HepG2 (cell line): ENCODE measurements at regions not wholly inside any gene's neighbourhood (a gene's known extent, or its start where the extent isn't known, plus 50 kb on each side); places are given as distances from the start of the nearest gene placed in this dataset.

Experiments
- ATAC-seq: fragments of 200-7000 bp; cut with Tn5 transposase; 3 replicates; pipeline ENCODE4 v1.9.1; 2020; ENCODE audit warnings: mild to moderate bottlenecking, moderate library complexity
- BruUV-seq: library from RNA; stranded (reverse); fragments of 400-500 nt; replicated peaks from 2 replicates; lab custom pipeline; 2021; lab: Mats Ljungman, UMichigan
- CTCF ChIA-PET: fragments of 300-600 bp; formaldehyde crosslinking; extraction: SDS; loops from one replicate; lab custom pipeline; 2021; ENCODE audit warnings: low total read pairs, inconsistent platforms, low intra/inter-chr PET ratio; lab: Yijun Ruan, JAX
- POLR2A ChIA-PET: fragments of 350-600 bp; sonication (Branson Sonifier 250); formaldehyde crosslinking; loops from one replicate; lab custom pipeline; 2020; ENCODE audit warnings: antibody characterized with exemption, inconsistent platforms; lab: Yijun Ruan, JAX
- DNase-seq: peaks from one replicate; pipeline ENCODE4 v3.0.0-alpha.2; 2015; ENCODE audit warnings: low spot score
- FAIRE-seq: peaks from 3 replicates; lab custom pipeline; 2011; peaks lifted over from hg19 to GRCh38; lab: Jason Lieb, UNC
- H2AFZ ChIP-seq: one replicate; pipeline ENCODE4 v1.6.1; 2011; ENCODE audit warnings: low read length, inconsistent platforms
- H3K27ac ChIP-seq: fragments of 300-600 bp; 3 replicates; pipeline ENCODE4 v1.8.0; 2011; ENCODE audit warnings: mixed run types, mild to moderate bottlenecking, mixed read lengths, low read length, inconsistent platforms; ENCODE audit not compliant: insufficient read depth; ENCODE audit errors: extremely low read length
- H3K27me3 ChIP-seq, 2 experiments: fragments of 200-600 bp in 1 of 2; 2 replicates in 1 of 2; 3 replicates in 1 of 2; pipeline versions ENCODE4 v1.6.0 to v1.8.0; 2011; ENCODE audit warnings: low read length in 2 of 2, mild to moderate bottlenecking in 2 of 2, moderate library complexity in 2 of 2, inconsistent platforms in 1 of 2; ENCODE audit not compliant: insufficient read depth in 2 of 2, control insufficient read depth in 1 of 2
- H3K36me3 ChIP-seq, 2 experiments: fragments of 200-600 bp in 1 of 2; replicated peaks in 1 of 2; 2 replicates in 1 of 2; 3 replicates in 1 of 2; pipeline versions ENCODE4 v1.5.1 to v1.8.0; 2011; ENCODE audit warnings: low read length in 2 of 2, inconsistent platforms in 1 of 2; ENCODE audit not compliant: insufficient read depth in 2 of 2, control insufficient read depth in 1 of 2
- H3K4me1 ChIP-seq: 2 replicates; pipeline ENCODE4 v1.5.1; 2012; ENCODE audit warnings: low read length, inconsistent platforms; ENCODE audit not compliant: insufficient read depth
- H3K4me2 ChIP-seq: 2 replicates; pipeline ENCODE4 v1.6.0; 2011; ENCODE audit warnings: low read depth, low read length, inconsistent platforms
- H3K4me3 ChIP-seq, 3 experiments: fragments of 200-600 bp in 1 of 3; sonication (generic), shearing (Covaris generic) in 1 of 3; replicated peaks in 1 of 3; 2 replicates each; pipeline ENCODE4 v1.5.1; 2011 to 2016; ENCODE audit warnings: low read length in 3 of 3, inconsistent platforms in 2 of 3, low read depth in 2 of 3, mild to moderate bottlenecking in 2 of 3, control low read depth in 1 of 3, mixed read lengths in 1 of 3; ENCODE audit not compliant: insufficient read depth in 1 of 3
- H3K79me2 ChIP-seq: one replicate; pipeline ENCODE4 v1.6.1; 2011; ENCODE audit warnings: low read length, inconsistent platforms; ENCODE audit not compliant: insufficient read depth
- H3K9ac ChIP-seq: 2 replicates; pipeline ENCODE4 v1.6.0; 2011; ENCODE audit warnings: mild to moderate bottlenecking, low read depth, low read length, inconsistent platforms; ENCODE audit not compliant: insufficient read depth
- H3K9me3 ChIP-seq: 2 replicates; pipeline ENCODE4 v1.5.1; 2012; ENCODE audit warnings: mild to moderate bottlenecking, low read length
- H4K20me1 ChIP-seq: 2 replicates; pipeline ENCODE4 v1.6.0; 2011; ENCODE audit warnings: inconsistent platforms, mild to moderate bottlenecking, low read length, moderate library complexity; ENCODE audit not compliant: insufficient read depth
- ATRX ChIP-seq: sonication (generic); formaldehyde crosslinking; IDR thresholded peaks from 2 replicates; pipeline ENCODE4 v1.4.0; 2020; ENCODE audit warnings: missing genetic modification reagents, borderline replicate concordance
- GPN1 ChIP-seq: sonication (generic); formaldehyde crosslinking; IDR thresholded peaks from 2 replicates; pipeline ENCODE4 v1.5.1; 2020; ENCODE audit warnings: missing genetic modification reagents, borderline replicate concordance
- HOXD1 ChIP-seq: sonication (generic); formaldehyde crosslinking; IDR thresholded peaks from 2 replicates; pipeline ENCODE4 v1.5.0; 2020; ENCODE audit warnings: missing genetic modification reagents
- KLF12 ChIP-seq: sonication (generic); formaldehyde crosslinking; IDR thresholded peaks from 2 replicates; pipeline ENCODE4 v1.4.0; 2020; ENCODE audit warnings: missing genetic modification reagents, borderline replicate concordance
- MED8 ChIP-seq: sonication (generic); formaldehyde crosslinking; IDR thresholded peaks from 2 replicates; pipeline ENCODE4 v1.8.1; 2023; ENCODE audit warnings: mild to moderate bottlenecking, missing genetic modification reagents; ENCODE audit not compliant: insufficient replicate concordance
- MXI1 ChIP-seq: IDR thresholded peaks from 3 replicates; pipeline ENCODE4 v1.6.1; 2012; ENCODE audit warnings: low read depth, low read length, inconsistent platforms, borderline replicate concordance
- NFE2L1 ChIP-seq: sonication (generic); formaldehyde crosslinking; IDR thresholded peaks from 2 replicates; pipeline ENCODE4 v1.4.0; 2020; ENCODE audit warnings: missing genetic modification reagents, mild to moderate bottlenecking, borderline replicate concordance
- POLR2G ChIP-seq: fragments of 200-400 bp; formaldehyde crosslinking; IDR thresholded peaks from 2 replicates; pipeline ENCODE4 v1.6.1; 2018; ENCODE audit warnings: mild to moderate bottlenecking, low read depth, low read length, moderate library complexity
- RAD21 ChIP-seq: fragments of 450-650 bp; formaldehyde crosslinking; IDR thresholded peaks from 2 replicates; pipeline ENCODE4 v1.5.0; 2020; ENCODE audit warnings: mild to moderate bottlenecking
- SKI ChIP-seq: fragments of 450-650 bp; IDR thresholded peaks from one replicate; pipeline ENCODE4 v1.6.1; 2018; ENCODE audit warnings: mild to moderate bottlenecking; ENCODE audit not compliant: partially characterized antibody
- ZFP36L1 ChIP-seq: sonication (generic); formaldehyde crosslinking; IDR thresholded peaks from 2 replicates; pipeline ENCODE4 v1.8.0; 2022; ENCODE audit warnings: mild to moderate bottlenecking, missing genetic modification reagents, moderate library complexity
- ZFX ChIP-seq: sonication (generic); formaldehyde crosslinking; IDR thresholded peaks from 2 replicates; pipeline ENCODE4 v1.4.0; 2020; ENCODE audit warnings: mild to moderate bottlenecking, low read depth, missing genetic modification reagents, moderate library complexity
- ZNF207 ChIP-seq: fragments of 450-650 bp; IDR thresholded peaks from 2 replicates; pipeline ENCODE4 v1.6.1; 2016; ENCODE audit warnings: antibody characterized with exemption, borderline replicate concordance
- ZNF280D ChIP-seq: sonication (generic); formaldehyde crosslinking; IDR thresholded peaks from 2 replicates; pipeline ENCODE4 v1.5.1; 2020; ENCODE audit warnings: mild to moderate bottlenecking, missing genetic modification reagents
- ZNF367 ChIP-seq: sonication (generic); formaldehyde crosslinking; IDR thresholded peaks from 2 replicates; pipeline ENCODE4 v1.4.0; 2020; ENCODE audit warnings: missing genetic modification reagents, borderline replicate concordance
- ZNF724P ChIP-seq: sonication (generic); formaldehyde crosslinking; IDR thresholded peaks from 2 replicates; pipeline ENCODE4 v1.8.0; 2022; ENCODE audit warnings: missing genetic modification reagents, borderline replicate concordance
- ZNF747 ChIP-seq: sonication (generic); formaldehyde crosslinking; IDR thresholded peaks from 2 replicates; pipeline ENCODE4 v1.8.1; 2023; ENCODE audit warnings: missing genetic modification reagents, mild to moderate bottlenecking, borderline replicate concordance
- ZNF749 ChIP-seq: sonication (generic); formaldehyde crosslinking; IDR thresholded peaks from 2 replicates; pipeline ENCODE4 v1.8.0; 2022; ENCODE audit warnings: mild to moderate bottlenecking, missing genetic modification reagents, moderate library complexity, borderline replicate concordance
- ZNF879 ChIP-seq: sonication (generic); formaldehyde crosslinking; IDR thresholded peaks from 2 replicates; pipeline ENCODE4 v1.8.1; 2023; ENCODE audit warnings: missing genetic modification reagents
- WGBS: methylation state at CpG from one replicate; pipeline ENCODE4 v1.1.6; 2017; ENCODE audit warnings: low lambda C conversion rate; 5-methylcytosine and 5-hydroxymethylcytosine counted together
- in situ Hi-C: cut with HindIII; loops from 2 replicates; pipeline ENCODE4 v1.10.0; 2017; ENCODE audit warnings: low pct_unique_long_range_greater_than_20kb; ENCODE audit not compliant: extremely low pct_ligation_motif_present
- intact Hi-C: fragments of 100-400 bp; cut with micrococcal nuclease; formaldehyde crosslinking; loops from one replicate; pipeline ENCODE4 v1.10.0; 2022; ENCODE audit not compliant: unreplicated experiment
- TF ChIP-seq, protein P1 (sequence below): sonication (generic); formaldehyde crosslinking; IDR thresholded peaks from 2 replicates; pipeline ENCODE4 v1.4.0; 2020; ENCODE audit warnings: missing genetic modification reagents, borderline replicate concordance

- no peak for TF ChIP-seq ZFP36L1 (CRISPR knock-in tag)
- no peak for TF ChIP-seq RAD21 (CRISPR knock-in tag)
- TF ChIP-seq ZNF280D (CRISPR knock-in tag): no peak
- TF ChIP-seq POLR2G: no peak
- TF ChIP-seq, protein P1, sequence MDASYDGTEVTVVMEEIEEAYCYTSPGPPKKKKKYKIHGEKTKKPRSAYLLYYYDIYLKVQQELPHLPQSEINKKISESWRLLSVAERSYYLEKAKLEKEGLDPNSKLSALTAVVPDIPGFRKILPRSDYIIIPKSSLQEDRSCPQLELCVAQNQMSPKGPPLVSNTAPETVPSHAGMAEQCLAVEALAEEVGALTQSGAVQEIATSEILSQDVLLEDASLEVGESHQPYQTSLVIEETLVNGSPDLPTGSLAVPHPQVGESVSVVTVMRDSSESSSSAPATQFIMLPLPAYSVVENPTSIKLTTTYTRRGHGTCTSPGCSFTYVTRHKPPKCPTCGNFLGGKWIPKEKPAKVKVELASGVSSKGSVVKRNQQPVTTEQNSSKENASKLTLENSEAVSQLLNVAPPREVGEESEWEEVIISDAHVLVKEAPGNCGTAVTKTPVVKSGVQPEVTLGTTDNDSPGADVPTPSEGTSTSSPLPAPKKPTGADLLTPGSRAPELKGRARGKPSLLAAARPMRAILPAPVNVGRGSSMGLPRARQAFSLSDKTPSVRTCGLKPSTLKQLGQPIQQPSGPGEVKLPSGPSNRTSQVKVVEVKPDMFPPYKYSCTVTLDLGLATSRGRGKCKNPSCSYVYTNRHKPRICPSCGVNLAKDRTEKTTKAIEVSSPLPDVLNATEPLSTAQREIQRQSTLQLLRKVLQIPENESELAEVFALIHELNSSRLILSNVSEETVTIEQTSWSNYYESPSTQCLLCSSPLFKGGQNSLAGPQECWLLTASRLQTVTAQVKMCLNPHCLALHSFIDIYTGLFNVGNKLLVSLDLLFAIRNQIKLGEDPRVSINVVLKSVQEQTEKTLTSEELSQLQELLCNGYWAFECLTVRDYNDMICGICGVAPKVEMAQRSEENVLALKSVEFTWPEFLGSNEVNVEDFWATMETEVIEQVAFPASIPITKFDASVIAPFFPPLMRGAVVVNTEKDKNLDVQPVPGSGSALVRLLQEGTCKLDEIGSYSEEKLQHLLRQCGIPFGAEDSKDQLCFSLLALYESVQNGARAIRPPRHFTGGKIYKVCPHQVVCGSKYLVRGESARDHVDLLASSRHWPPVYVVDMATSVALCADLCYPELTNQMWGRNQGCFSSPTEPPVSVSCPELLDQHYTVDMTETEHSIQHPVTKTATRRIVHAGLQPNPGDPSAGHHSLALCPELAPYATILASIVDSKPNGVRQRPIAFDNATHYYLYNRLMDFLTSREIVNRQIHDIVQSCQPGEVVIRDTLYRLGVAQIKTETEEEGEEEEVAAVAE: no peak
- TF ChIP-seq ZNF367 (CRISPR knock-in tag): no peak
- no peak for TF ChIP-seq ZNF207
- TF ChIP-seq ZFX (CRISPR knock-in tag): no peak
- TF ChIP-seq NFE2L1 (CRISPR knock-in tag): no peak
- no peak for TF ChIP-seq ZNF749 (CRISPR knock-in tag)
- no peak for TF ChIP-seq HOXD1
- TF ChIP-seq ZNF724P (CRISPR knock-in tag): no peak
- no peak for TF ChIP-seq MXI1
- no peak for TF ChIP-seq ATRX (CRISPR knock-in tag)
- no peak for TF ChIP-seq MED8 (CRISPR knock-in tag)
- no peak for TF ChIP-seq ZNF747 (CRISPR knock-in tag)
- TF ChIP-seq SKI: no peak
- TF ChIP-seq GPN1 (CRISPR knock-in tag): no peak
- no peak for TF ChIP-seq KLF12 (CRISPR knock-in tag)
- no peak for TF ChIP-seq ZNF879 (CRISPR knock-in tag)
- Histone ChIP-seq H2AFZ (no peak overlapping the region), H3K4me3 (no peak overlapping the region), H3K36me3 (no peaks in the 10 kb centered on the region), H3K27me3 (no peaks in the 10 kb centered on the region), H3K27ac (no peak overlapping the region), H3K4me1 (no peaks in the 10 kb centered on the region), H3K4me2 (no peak overlapping the region), H4K20me1 (no peaks in the 10 kb centered on the region), H3K9ac (no peak overlapping the region), H3K79me2 (no peaks in the 10 kb centered on the region), H3K9me3 (peaks cover 5% of the 10 kb centered on the region; the same call in 1 of the 2 replicates)
- DNase-seq (no peak), ATAC-seq (no peak), FAIRE-seq (no peak)
- intact Hi-C loops: no loop called here
- WGBS: 0% methylated on average over 2 of the region's 2 CpGs
- no TSS peak for BruUV-seq
- CTCF ChIA-PET: no interaction called here
- in situ Hi-C loops: no loop called here
- POLR2A ChIA-PET: no interaction called here
Observed at GRCh38 chr5:67346611-67347010, 150.0 kb upstream of the CD180 start.
